Fibroblast of lung (primary cell): ENCODE measurements at regions not wholly inside any gene's neighbourhood (a gene's known extent, or its start where the extent isn't known, plus 50 kb on each side); places are given as distances from the start of the nearest gene placed in this dataset.

Experiments used
- DNase-seq, 2 donors: peaks; one replicate each; pipeline versions ENCODE4 v3.0.0 to v3.0.0-alpha.2; 2010; ENCODE audit warnings: low read depth in 2 of 2
- H2AFZ ChIP-seq: 2 replicates; pipeline ENCODE4 v1.5.1; 2012; ENCODE audit warnings: low read length, control low read depth, inconsistent platforms
- H3K27ac ChIP-seq: 2 replicates; pipeline ENCODE4 v1.5.1; 2011; ENCODE audit warnings: low read length, control low read depth; ENCODE audit not compliant: insufficient read depth
- H3K27me3 ChIP-seq: 2 replicates; pipeline ENCODE4 v1.5.1; 2011; ENCODE audit warnings: mild to moderate bottlenecking, low read length; ENCODE audit not compliant: control insufficient read depth, insufficient read depth
- H3K36me3 ChIP-seq: 2 replicates; pipeline ENCODE4 v1.5.1; 2011; ENCODE audit warnings: low read length; ENCODE audit not compliant: control insufficient read depth, insufficient read depth
- H3K4me1 ChIP-seq: 2 replicates; pipeline ENCODE4 v1.5.1; 2011; ENCODE audit warnings: low read length; ENCODE audit not compliant: control insufficient read depth, insufficient read depth; ENCODE audit errors: extremely low read depth
- H3K4me2 ChIP-seq: 2 replicates; pipeline ENCODE4 v1.5.1; 2011; ENCODE audit warnings: low read length, control low read depth; ENCODE audit not compliant: insufficient read depth; ENCODE audit errors: extremely low read depth
- H3K4me3 ChIP-seq, 4 experiments: fragments of 200-600 bp in 1 of 4; sonication (generic) in 1 of 4; replicated peaks in 1 of 4; 2 replicates each; pipeline ENCODE4 v1.5.1; 2011 to 2016; ENCODE audit warnings: low read length in 4 of 4, low read depth in 3 of 4, mild to moderate bottlenecking in 3 of 4, control low read depth in 2 of 4, inconsistent platforms in 1 of 4, mixed read lengths in 1 of 4; ENCODE audit not compliant: insufficient read depth in 1 of 4; ENCODE audit errors: control extremely low read depth in 1 of 4
- H3K79me2 ChIP-seq: 2 replicates; pipeline ENCODE4 v1.5.1; 2012; ENCODE audit warnings: mild to moderate bottlenecking, low read length, inconsistent platforms; ENCODE audit not compliant: control insufficient read depth, insufficient read depth
- H3K9ac ChIP-seq: 2 replicates; pipeline ENCODE4 v1.5.1; 2011; ENCODE audit warnings: mild to moderate bottlenecking, low read length, control low read depth; ENCODE audit not compliant: insufficient read depth
- H3K9me3 ChIP-seq: 2 replicates; pipeline ENCODE4 v1.5.1; 2012; ENCODE audit warnings: low read depth, low read length; ENCODE audit not compliant: control insufficient read depth, insufficient read depth
- H4K20me1 ChIP-seq: 2 replicates; pipeline ENCODE4 v1.5.1; 2011; ENCODE audit warnings: low read length; ENCODE audit not compliant: control insufficient read depth, insufficient read depth; ENCODE audit errors: extremely low read depth
- CTCF ChIP-seq, 2 donors: IDR thresholded peaks in 1 of 2; conservative IDR thresholded peaks in 1 of 2; 1 replicate in 1 of 2; 2 replicates in 1 of 2; pipeline ENCODE4 v1.5.1; 2011 to 2012; ENCODE audit warnings: low read length in 2 of 2, control low read depth in 1 of 2, inconsistent platforms in 1 of 2, low read depth in 1 of 2, mild to moderate bottlenecking in 1 of 2
- EZH2 ChIP-seq: IDR thresholded peaks from 2 replicates; pipeline ENCODE4 v1.5.1; 2012; ENCODE audit warnings: low read length, control low read depth, mild to moderate bottlenecking; ENCODE audit errors: missing control alignments

DNA sequence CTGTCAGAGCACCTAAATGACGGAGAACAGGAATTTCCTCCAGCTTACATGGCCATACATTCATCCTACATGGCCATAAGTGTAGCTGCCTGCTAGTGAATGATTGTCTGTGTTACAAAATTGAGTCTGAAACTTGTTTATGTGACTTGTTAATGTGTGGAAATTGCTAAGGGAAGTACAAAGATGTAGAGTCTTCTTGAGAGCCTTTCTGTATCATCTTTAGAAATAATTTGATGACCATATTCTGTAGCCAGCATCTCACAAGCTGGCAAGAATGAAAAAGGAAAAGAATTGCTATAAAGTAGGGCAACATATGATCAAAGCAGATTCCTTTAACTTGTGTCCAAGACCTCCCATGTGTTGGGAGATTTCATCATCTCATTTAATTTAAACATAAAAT is 339.2 kb upstream of the LRRC7 start:
- DNase-seq: no peak
- Histone ChIP-seq H3K79me2 (no peaks in the 10 kb centered on the region), H4K20me1 (no peaks in the 10 kb centered on the region), H3K27ac (no peak overlapping the region), H3K27me3 (no peaks in the 10 kb centered on the region), H3K9ac (no peak overlapping the region), H3K4me1 (no peaks in the 10 kb centered on the region), H3K9me3 (no peaks in the 10 kb centered on the region), H3K4me2 (no peak overlapping the region), H3K36me3 (no peaks in the 10 kb centered on the region), H2AFZ (no peak overlapping the region), H3K4me3 (no peak overlapping the region)
- TF ChIP-seq EZH2: no peak
- no peak for TF ChIP-seq CTCF (conservative IDR thresholded peaks at IDR 0.05 in 1 of 2, IDR thresholded peaks at IDR 0.05 in 1 of 2; ENCODE audit: low read depth in 1 of 2, low read length in 2 of 2)

DNA sequence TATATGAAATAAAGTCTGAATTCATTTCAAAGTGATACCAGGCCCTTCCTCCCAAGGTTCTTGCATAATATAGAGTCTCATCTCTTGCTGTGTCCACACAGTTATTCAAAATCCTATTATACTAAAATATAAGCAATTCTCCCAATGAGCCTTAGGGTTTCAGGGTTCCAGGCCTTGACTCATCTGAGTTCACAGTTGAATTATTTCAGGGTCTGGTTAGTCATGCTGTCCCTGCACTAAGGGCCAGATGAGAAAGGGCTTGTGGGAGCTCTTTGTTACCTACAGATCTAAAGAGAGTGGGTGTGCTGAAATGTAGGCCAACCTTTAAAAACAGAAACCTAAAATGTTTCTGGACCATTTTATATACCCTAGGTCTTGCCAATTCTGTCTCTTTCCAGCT is 337.5 kb upstream of the LRRC7 start:
- no peak overlapping the region for H3K9ac ChIP-seq

DNA sequence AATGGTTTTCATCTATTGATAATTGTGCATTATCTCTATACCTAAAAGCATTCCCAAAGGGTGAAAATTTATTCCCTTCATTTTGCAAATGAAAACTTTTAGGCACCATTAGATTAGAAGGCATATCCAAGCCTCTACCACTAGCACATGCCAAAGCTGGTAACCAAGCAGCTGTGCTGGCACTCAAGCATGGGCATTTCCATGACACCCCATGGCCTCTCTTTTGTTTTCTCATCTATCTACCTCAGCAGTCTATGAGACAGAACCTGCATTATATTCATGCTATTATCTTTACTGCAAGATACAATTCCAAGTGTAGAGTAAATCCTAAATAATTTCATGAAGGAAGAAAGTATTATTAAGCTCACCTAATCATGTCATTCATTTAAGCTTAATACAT is 334.3 kb upstream of the LRRC7 start:
- Histone ChIP-seq H3K9ac (no peak overlapping the region), H3K36me3 (no peaks in the 10 kb centered on the region)

More for the DNA sequence above, 337.5 kb upstream of the LRRC7 start:
- H3K27me3 ChIP-seq: no peaks in the 10 kb centered on the region
- H4K20me1 ChIP-seq: no peaks in the 10 kb centered on the region
- H3K79me2 ChIP-seq: no peaks in the 10 kb centered on the region
- no peak overlapping the region for H3K4me3 ChIP-seq
- no peak overlapping the region for H3K27ac ChIP-seq
- no peak for TF ChIP-seq EZH2
- TF ChIP-seq CTCF (conservative IDR thresholded peaks at IDR 0.05 in 1 of 2, IDR thresholded peaks at IDR 0.05 in 1 of 2; ENCODE audit: low read depth in 1 of 2, low read length in 2 of 2): no peak
- H2AFZ ChIP-seq: no peak overlapping the region
- no peaks in the 10 kb centered on the region for H3K4me1 ChIP-seq
- H3K4me2 ChIP-seq: no peak overlapping the region
- no peak for DNase-seq
- no peaks in the 10 kb centered on the region for H3K36me3 ChIP-seq
- no peaks in the 10 kb centered on the region for H3K9me3 ChIP-seq

More for the DNA sequence above, 334.3 kb upstream of the LRRC7 start:
- H3K4me1 ChIP-seq: no peaks in the 10 kb centered on the region
- H3K27me3 ChIP-seq: no peaks in the 10 kb centered on the region
- H3K27ac ChIP-seq: no peak overlapping the region
- no peak overlapping the region for H3K4me3 ChIP-seq
- TF ChIP-seq EZH2 (no peak), CTCF (conservative IDR thresholded peaks at IDR 0.05 in 1 of 2, IDR thresholded peaks at IDR 0.05 in 1 of 2; ENCODE audit: low read depth in 1 of 2, low read length in 2 of 2) (no peak)
- no peaks in the 10 kb centered on the region for H4K20me1 ChIP-seq
- no peaks in the 10 kb centered on the region for H3K9me3 ChIP-seq
- no peak overlapping the region for H2AFZ ChIP-seq
- H3K4me2 ChIP-seq: no peak overlapping the region
- no peak for DNase-seq
- H3K79me2 ChIP-seq: no peaks in the 10 kb centered on the region
